GM19043 (cell line): ENCODE measurements at regions not wholly inside any gene's neighbourhood (a gene's known extent, or its start where the extent isn't known, plus 50 kb on each side); places are given as distances from the start of the nearest gene placed in this dataset.

Experiments
- ATAC-seq: cut with Tn5 transposase; IDR thresholded peaks from one replicate; pipeline ENCODE4 v1.9.1; 2021; ENCODE audit warnings: low read depth; ENCODE audit not compliant: unreplicated experiment

DNA sequence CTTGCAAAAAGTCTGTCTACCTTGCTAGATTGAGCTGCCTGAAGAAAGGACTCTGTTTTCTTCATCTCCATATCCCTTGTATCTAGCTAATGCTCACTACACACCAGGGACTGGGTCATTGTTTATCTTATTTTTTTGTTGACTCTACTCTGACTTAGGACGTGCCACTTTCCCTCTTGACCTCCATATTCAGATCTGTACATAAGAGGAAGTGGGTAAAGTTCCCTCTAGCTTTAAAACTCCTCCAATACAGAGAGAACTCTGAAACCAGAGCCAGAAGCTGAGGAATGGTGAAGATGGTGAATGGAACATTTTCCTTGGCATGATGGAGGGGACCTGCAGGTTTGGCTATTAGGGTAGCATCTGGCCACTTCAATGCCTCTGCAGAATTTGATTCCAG, 2026.1 kb upstream of the TENM3 start:
- ATAC-seq = no peak

DNA sequence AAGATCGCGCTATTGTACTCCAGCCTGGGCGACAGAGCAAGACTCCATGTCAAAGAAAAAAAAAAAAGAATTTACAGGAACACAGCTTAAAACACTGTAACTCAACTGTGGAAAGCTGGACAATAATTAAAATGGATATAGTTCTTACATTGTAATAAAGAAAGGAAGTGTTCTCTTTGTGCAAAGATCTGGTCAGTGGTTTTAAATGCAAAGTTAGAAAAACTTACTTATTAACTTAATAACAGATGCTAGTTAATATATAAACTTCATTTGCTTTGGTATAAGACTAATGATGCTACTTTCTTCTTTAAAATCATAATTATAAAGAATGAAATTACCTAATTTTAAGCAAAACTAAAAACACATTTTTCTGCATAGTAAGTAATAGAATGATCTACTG, 2024.1 kb upstream of the TENM3 start:
- ATAC-seq = no peak

DNA sequence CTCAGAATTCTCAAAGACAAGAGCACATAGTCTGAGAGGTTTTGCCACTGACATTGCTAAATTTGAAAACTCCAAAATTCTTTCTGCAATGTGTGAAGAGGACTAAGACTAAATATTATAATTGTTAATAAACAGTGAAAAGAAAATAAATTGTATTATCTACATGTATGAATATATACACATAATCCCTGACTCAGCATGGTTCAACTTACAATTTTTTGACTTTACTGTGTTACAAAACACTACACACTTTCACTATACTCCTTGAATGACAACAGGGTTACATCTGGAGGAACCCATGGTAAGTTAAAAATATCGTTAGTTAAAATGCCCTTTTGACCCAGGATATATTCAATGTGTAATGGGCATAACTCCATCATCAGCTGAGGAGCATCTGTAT, 2017.2 kb upstream of the TENM3 start:
- ATAC-seq = no peak

- ATAC-seq = no peak
These were observed 2008.5 kb upstream of the TENM3 start for GRCh38 chr4:180234730-180235129.

- ATAC-seq = no peak
These were observed 2002.5 kb upstream of the TENM3 start for GRCh38 chr4:180240670-180241069.

GRCh38 chr4:180253419-180253818, 1989.8 kb upstream of the TENM3 start:
- no peak for ATAC-seq

DNA sequence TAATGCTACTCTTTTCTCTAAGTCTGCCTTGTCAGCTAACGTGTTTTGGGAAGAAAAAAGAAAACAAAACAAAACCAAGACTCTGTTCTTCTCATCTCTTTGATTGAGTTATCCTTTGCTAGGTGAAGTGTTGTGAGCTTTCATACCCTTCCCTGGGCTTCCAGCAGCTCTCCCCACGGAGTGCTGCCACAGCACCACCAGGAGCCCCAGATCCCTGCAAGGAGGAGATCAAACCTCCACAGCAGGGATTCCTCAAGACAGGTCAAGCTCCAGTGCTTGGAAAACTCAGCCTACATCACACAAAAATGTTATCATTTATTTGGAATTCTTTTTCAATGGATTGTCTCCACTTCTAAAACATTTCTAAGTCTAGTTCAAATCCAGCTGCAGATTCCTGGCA, 1981.9 kb upstream of the TENM3 start:
- ATAC-seq = no peak

- no peak for ATAC-seq
These were observed 1963.1 kb upstream of the TENM3 start for GRCh38 chr4:180280076-180280475.

DNA sequence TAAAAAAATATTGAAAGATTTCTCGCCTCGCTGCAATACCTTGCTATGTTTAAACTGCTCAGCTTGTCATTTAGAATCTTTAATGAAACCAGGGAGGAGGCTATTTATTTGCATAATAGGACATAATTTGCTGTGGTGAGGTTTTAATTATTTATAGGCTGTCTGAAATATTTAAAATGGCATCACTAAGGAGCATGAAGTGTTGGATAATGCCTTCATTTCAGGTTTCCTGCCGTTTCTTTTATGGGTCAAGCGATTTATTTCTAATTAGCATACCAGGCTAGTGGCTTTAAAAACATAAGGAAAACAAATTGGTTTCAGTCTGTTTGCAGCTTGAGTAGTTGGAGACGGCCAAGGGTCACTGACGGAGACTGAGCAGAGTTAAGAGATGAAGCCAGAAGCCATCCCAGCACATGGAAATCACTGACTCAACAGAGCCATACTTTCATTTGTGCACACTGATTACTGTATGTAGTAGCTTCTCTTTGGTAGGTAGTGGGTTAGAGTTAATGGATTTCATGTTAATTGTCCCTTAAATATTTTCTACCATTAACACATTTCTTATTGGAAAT, 1962.4 kb upstream of the TENM3 start:
- ATAC-seq = no peak

- no peak for ATAC-seq
These were observed 1961.5 kb upstream of the TENM3 start for GRCh38 chr4:180281724-180282123.

- ATAC-seq = no peak
These were observed 1958.9 kb upstream of the TENM3 start for GRCh38 chr4:180284267-180284666.

- ATAC-seq = no peak
These were observed 1957.4 kb upstream of the TENM3 start for GRCh38 chr4:180285796-180286195.

GRCh38 chr4:180292339-180292738, 1950.9 kb upstream of the TENM3 start:
- no peak for ATAC-seq

DNA sequence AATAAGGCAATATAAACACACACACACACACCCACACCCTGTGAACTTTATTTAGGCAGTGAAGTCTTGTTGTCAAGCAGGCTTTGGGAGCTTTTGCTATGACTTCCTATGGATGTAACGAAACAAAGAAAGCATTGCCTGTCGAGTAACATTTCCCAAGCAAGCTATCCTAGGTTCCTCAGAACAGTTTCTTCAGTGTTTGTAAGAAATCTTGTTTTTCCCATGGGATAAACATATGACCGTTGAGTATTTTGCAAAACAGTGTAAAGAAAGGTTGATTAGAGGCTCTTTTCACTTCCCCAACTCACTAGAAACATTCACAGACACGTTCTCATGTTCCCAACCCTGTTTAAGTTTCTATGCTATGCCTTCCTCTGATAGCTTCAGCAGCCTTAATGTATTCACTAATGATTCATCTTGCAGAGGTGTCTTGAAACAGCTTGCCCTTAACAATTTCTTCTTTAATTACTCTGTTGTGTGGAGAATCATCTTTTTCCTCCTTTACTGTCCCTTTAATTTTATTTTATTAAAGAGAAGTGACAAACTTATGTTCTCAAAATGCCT, 1947.1 kb upstream of the TENM3 start:
- no peak for ATAC-seq

GRCh38 chr4:180304321-180304720, 1938.9 kb upstream of the TENM3 start:
- no peak for ATAC-seq

DNA sequence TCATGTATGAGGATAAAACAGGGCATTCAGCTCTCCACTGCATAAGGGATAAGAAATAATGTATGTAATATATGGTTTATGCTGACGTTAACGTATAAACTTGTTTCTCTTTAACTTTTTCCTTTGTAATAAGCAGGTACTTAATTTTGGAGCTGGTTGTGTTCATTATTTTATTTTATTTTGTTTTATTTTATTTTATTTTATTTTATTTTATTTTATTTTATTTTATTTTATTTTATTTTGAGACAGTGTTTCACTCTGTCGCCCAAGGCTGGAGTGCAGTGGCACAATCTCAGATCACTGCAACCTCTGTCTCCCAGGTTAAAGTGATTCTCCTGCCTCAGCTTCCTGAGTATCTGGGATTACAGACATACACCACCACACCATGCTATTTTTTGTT, 1932.6 kb upstream of the TENM3 start:
- ATAC-seq = no peak

GRCh38 chr4:180314972-180315371, 1928.2 kb upstream of the TENM3 start:
- no peak for ATAC-seq

- no peak for ATAC-seq
These were observed 1912.7 kb upstream of the TENM3 start for GRCh38 chr4:180330521-180330920.

DNA sequence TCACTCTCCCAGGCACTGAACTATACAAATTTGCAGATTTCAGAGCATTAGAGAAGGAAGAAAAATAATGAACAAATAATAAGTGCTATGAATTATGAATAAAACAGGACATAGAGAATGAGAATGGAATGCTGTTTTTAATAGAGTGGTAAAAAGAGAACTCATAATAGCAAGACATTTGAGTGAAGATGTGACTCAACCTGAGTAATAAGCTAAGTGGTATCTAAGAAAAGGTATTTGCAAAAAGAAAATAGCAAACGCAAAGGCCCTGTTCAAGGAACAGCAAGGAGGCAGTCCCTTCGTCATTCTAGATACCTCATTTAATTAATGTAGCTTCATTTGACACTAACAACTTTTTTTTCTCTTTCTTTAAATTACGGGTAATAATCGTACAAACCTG, 1910.0 kb upstream of the TENM3 start:
- ATAC-seq = no peak

DNA sequence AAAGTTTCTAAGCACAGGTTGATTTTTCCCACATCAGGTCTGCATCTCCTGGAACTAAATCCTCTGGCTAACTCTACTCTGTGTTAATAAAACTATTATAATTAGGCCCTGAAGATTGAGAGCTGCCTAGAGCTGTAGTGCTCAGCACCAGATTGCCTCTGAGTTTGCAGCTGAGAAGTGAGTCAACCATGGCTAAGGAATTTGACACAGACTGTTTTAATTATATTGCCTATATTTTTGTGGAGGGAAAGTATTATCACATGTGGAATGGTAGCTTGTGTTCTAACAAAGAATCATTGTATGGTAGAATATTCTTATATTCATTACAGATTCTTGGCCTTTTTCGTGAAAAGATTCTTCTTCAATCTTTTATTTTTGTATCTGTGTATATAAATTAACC, 1907.6 kb upstream of the TENM3 start:
- no peak for ATAC-seq

DNA sequence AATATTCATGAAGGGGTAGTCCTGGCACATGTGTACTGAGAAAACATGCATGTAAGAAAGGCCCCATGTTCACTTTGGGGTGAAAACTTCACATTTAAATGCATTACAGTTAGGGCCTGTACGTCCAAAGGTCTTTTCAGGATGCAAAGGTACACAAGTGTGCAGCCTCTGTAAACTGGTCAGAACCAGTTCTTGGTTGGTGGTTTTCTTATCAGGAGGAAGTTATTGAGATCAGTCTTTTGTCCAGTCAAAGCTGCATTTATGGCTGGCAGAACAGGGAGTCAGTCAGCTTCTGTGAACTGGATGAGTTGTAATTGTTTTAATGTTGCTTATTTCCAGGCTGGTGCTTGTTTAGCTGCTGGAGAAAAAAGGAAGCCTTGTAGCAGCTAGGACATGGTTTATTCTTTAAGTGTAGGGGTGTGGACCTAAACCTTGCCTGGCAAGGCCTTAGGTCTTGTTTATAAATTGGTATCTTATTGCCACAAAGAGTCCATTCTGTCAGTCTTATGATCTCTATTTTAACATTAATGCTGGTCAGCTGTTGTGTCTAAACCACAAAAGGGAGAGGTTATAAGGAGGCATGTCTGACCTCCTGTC, 1906.6 kb upstream of the TENM3 start:
- ATAC-seq = no peak

GRCh38 chr4:180341926-180342325, 1901.3 kb upstream of the TENM3 start:
- no peak for ATAC-seq

- no peak for ATAC-seq
These were observed 1892.3 kb upstream of the TENM3 start for GRCh38 chr4:180350901-180351300.
